HG03432 (cell line): ENCODE measurements at regions not wholly inside any gene's neighbourhood (a gene's known extent, or its start where the extent isn't known, plus 50 kb on each side); places are given as distances from the start of the nearest gene placed in this dataset.

Experiments
- ATAC-seq: cut with Tn5 transposase; IDR thresholded peaks from one replicate; pipeline ENCODE4 v1.9.1; 2021; ENCODE audit warnings: mild to moderate bottlenecking, moderate library complexity; ENCODE audit not compliant: unreplicated experiment

DNA sequence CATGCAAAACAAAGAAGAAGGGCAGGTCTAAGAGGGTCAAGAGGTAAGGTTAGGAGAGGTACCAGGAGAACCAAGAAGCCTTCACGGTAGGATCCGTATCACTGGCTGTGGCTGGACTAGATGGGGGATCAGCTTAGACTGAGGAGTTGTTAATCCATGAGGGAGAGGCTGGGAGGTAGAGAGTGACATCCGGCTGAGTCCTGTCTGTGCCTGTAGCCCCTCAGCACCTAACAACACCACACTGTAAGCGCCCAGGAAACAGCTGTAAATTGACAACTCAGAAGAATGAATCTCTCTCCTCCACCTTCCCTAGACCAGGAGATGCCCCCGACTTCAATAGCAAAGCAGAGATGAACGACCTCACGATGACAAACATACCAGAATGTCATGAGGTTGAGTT lies 199.4 kb upstream of the RPL38 start:
- no peak for ATAC-seq

DNA sequence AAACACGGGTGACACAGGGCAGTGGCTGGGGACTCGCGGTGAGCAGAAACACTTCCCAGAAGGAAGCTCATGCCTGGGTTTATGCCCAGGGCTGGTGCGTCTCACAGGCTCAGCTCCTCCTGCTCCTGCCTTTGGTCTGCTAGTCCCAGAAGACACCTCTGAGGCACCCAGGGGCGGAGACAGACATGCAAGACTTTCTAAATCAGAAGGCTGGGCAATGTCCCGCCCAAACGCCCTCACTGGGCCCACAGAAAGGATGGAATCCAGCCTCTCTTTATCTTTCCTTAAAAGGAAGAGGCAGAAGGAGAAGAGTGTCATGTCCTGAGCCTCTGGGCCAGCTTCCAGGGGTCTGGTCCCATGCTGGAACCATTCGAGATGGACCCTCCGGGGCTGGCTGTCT lies 197.7 kb upstream of the RPL38 start:
- no peak for ATAC-seq

DNA sequence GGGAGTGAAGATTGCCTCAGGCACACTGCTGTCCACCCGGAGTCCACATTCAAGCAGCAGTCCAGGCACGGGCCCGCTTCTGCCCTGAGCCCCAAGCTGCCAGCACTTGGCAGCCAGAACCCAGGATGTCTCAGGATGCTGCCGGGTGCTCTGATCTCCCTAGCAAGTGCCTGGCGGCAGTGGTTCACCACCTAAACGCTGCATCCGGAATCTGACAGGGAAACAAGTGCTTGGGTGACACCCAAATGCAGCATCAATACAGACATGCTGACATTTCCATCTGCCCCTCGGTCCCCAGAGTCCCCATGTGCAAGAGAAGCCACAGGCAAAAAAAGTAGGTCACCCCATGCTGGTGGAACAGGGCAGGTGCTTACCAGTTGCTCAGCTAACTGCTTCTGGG lies 197.1 kb upstream of the RPL38 start:
- no peak for ATAC-seq

DNA sequence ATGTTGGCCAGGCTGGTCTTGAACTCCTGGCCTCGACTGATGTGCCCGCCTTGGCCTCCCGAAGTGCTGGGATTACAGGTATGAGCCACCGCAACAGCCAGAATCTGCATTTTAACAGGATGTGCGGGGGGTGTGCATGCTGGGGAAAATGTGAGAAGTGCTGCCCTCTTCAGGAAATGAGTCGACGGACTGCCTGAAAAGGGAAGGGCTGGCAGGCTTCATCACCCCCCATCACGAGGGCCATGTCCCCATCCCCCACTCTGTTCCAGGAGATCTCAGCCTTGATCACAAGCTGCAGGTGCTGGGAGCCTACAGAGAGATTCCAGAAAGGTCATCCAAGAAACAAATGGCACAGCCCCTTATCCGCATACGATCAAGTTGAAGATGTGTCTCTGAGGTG lies 195.3 kb upstream of the RPL38 start:
- ATAC-seq: no peak

DNA sequence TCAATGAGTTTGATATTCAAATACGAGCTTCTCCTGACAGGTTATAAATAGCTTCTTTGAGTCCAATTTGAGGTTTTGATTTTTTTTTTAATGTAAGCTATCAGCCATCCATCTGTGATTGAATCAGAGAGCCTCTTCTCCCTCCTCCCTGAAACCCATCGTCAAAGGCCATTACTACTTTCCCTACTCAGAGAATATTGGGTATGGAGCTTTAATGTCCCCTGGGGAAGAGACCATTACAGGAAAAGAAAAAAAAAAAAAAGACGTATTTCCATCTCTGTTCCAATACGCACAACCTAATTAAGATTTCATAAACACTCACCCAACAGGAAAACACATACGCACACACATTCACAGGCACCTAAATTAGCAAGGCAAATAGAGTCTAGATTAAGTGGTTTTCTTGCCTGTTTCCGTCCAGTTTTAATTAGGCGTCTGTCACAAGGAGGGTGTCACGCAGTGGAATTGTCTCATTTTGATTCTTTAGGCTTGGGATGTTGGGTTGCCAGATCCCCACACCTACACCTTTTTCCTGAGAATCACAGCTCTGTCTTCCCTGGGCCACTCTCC lies 194.3 kb upstream of the RPL38 start:
- no peak for ATAC-seq

DNA sequence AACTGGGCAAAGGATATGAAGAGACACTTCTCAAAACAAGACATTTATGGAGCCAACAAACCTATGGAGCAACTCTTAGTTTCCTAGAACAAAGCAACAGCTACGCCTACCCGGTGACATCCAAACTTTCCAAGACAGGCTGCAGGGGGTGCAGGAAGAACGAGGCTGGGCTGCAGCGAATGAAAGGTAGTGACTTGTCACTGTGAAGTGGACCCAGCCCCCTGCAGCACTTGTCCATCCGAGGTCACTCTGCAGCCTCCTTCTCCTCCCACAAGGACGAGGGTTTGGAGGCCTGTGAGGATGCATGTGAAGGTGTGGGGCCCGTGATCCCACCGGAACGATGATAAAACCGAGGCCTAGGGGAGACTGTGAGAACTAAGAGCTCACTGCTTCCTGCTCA lies 192.6 kb upstream of the RPL38 start:
- ATAC-seq: no peak

DNA sequence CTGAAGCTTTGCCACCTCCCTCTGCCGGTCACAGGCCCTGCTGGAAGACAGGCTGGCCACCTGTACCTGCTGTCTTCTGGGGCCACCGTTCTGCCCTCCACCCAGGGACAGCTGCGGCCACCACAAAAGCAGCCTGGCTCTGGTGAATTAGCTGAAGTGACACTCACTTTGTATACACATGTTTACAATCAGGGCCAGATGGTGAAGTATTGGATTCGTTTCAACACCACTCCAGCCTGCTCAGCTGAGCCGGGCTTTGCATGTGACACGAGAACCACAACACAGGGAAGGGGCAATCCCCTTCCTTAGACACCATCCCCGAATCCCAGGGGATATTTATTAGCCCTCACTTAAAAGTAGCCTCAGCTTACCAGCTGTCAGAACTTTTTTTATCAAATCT lies 191.5 kb upstream of the RPL38 start:
- no peak for ATAC-seq

DNA sequence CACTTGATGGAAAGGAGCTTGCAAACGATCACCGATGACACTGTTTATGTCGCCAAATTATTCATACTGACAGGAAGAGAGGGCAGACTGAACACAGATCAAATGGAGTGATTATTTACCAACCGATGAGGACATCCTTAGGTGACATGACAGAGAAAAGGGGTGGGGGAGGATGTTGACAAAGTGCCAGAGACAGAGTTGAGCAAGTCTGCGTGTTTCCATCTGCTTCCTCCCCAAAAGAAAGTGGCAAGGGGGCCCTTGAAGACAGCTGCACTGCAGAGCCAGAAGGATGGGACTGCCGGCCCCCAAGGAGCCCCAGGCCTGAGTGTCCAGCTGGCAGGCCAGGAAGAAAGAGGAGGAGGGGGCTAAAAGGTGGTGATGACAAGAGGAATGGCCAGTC lies 191.0 kb upstream of the RPL38 start:
- ATAC-seq: no peak

DNA sequence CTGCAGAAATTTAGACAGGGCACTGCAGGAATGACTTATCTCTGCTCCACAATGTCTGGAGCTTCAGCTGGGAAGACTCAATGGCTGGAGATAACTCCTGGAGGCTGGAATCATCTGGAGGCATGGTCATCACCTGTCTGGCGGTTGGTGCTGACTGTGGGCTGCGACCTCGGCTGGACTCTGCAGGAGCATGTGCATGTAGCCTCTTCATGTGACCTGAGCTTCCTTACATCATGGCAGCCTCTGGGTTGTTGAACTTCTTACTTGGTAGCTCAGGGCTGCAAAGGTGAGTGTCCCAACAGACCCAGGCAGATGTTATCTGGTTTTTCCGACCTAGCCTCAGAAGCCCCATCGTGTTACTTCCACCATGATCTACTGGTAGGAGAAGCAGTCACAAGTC lies 188.2 kb upstream of the RPL38 start:
- ATAC-seq: no peak

DNA sequence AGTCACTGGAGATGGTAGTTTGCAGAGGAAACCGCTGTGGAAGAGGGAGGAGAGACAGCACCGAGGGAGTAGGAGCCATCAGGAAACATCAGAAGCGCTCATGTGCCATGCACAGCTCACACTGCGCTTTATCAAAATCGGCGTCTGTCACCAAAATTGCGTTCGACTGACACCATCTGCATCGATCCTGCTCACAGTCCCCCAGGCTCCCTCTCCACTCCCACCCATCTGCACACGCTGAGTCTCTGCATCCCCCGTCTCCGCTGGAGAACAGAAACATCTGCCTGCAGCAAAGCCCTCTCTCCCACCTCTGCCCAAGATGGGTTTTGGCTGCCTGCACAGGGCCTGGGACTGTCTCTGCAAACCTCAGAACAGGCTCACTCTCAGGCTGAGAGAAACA lies 187.5 kb upstream of the RPL38 start:
- ATAC-seq: no peak

DNA sequence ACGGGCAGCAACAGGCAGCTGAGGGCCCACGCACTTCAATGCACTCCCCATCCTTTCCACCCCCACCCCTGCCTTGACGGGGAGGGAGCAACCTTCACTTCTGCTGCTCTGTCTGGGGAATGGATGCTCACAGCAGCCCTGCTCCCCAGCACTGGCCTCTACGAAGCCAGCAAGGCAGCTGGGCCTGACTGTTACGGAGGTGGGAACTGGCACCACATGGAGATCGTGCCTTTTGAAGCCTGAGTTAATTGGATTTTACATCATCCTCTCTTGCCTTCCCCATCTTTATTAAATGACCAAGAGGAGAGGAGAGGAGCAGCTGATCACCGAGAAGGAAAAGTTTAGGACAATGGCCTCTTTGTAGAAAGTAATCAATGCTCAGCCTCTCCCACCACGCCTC lies 187.0 kb upstream of the RPL38 start:
- ATAC-seq: no peak

DNA sequence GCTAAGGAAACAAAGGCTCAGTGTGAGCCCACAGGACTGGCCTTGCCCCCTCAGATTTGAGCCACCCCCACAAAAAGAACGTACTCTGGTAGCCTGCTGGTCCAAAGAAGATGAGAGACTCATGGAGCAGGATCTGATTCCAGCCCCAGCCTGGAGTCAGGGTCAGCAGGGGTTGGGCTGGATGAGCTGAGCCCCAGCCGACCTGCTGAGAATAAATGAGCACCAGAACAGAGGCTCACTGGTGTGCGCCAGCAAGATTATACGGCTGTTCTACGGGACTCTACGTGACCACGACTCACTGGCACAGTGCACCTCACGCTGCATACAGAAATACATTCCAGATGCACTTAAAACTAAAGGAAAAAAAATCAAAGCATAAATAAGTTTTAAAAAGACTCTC lies 186.0 kb upstream of the RPL38 start:
- no peak for ATAC-seq

DNA sequence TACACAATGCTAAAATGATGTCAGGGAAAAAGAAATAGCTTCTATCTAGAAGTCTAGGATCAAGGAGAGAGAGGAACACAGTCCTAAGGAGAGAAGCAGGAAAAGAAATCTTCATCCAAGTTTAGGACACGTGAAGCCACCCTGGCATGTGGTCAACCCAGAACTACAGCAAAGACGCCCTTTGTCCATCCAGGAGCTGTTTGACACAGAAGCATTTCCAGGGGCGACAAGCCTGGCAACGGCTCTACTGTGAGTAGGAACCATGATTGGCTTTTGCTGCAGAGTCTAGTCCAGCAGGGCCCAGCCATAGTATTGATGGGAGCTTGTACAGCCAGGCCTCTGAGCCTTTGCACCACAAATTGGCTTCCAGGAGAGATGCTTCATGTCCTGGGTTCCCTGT lies 185.4 kb upstream of the RPL38 start:
- no peak for ATAC-seq

DNA sequence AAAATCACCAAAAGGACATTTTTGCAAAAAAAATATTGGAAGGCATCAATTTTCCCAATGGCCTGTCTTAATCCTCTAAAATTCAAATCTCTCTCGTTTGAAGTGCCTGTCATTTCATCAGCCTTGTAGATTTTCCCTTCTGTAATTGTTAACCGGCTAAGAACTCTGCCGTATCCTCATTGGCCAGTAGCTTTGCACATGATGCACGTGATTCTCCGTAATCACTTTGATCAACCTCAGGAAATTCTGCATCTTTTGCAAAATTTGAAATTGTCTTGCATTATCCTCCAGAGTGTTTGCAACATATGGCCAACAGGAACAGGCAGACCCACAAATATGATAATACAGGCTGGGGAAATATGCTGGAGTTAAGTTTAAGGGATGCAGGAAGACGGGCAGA lies 184.2 kb upstream of the RPL38 start:
- no peak for ATAC-seq

DNA sequence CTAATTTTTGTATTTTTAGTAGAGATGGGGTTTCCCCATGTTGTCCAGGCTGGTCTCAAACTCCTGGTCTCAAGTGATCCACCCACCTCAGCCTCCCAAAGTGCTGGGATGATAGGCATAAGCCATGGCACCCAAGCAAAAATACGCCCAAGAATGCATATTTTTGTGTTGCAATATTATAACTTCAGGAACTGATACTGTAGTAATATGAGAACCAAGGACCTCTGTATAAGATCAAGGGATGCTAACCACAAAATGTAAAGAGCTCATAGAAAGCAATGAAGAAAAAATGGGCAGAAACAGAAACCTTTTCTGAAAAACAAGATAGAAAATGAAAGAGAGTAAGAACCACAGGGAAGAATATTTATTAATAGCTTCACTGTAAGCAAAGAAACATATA lies 183.6 kb upstream of the RPL38 start:
- no peak for ATAC-seq

DNA sequence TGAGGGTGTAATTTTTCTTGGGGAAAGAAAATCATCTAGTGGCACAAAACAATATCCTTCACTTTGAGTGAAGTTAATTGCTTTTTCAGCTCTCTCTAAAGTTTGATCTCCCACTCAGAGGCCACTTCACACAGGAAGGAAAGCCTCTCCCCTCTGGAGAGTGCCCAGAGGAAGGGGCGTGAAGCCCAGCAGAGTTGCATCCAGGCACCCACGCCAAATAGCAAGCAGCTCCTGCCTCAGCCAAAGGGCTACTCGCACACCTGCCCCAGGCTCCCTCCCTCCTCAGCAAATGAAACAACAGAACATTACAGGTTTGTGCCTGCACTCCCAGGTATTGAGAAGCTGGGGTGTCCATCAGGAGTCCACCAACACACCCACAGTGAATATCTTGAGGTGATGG lies 183.0 kb upstream of the RPL38 start:
- ATAC-seq: no peak

DNA sequence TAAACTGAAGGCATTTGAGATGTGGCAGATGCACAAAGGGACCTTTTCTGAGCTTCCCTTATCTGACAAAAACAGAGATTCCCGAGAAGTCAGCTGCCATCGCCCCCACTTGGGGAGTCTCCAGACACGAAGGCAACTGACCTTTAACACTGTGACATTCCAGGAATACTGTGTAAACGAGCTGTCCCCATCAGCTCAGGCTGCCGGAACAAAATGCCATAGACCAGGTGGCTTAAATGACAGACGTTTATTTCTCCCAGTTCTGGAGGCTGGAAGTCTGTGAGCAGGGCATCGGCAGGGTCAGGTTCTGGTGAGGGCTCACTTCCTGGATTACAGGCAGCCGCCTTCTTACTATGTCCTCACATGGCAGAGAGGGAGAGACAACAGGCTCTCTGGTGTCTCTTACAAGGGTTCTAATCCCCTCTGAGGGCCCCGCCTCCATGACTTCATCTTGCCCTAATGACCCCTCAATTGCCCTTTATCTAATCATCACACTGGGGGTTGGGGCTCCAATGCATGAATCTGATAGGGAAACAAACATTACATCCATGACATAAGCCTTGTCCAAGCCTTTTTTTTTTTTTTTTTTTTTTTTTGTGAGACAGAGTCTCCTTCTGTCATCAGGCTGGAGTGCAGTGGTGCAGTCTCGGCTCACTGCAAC lies 178.5 kb upstream of the RPL38 start:
- ATAC-seq: no peak

DNA sequence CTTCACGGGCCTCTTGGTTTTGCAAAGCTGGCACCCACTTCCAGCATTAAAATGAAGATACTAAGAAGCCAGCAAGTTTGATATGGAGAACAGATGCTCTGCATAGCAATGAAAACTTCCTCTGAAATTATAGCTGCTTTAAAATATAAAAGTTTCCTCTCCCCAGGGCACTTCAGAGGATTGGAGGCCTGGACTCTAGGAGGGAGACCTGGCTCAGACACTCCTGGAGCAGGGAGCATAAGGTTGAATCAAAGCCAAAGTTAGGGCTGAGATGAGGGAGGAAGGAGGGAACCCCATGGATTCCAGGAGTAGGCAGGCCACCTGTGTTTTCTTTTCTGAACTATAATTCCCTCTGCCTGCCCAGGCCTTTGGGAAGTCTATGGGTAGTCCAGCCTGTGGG lies 176.0 kb upstream of the RPL38 start:
- ATAC-seq: no peak

DNA sequence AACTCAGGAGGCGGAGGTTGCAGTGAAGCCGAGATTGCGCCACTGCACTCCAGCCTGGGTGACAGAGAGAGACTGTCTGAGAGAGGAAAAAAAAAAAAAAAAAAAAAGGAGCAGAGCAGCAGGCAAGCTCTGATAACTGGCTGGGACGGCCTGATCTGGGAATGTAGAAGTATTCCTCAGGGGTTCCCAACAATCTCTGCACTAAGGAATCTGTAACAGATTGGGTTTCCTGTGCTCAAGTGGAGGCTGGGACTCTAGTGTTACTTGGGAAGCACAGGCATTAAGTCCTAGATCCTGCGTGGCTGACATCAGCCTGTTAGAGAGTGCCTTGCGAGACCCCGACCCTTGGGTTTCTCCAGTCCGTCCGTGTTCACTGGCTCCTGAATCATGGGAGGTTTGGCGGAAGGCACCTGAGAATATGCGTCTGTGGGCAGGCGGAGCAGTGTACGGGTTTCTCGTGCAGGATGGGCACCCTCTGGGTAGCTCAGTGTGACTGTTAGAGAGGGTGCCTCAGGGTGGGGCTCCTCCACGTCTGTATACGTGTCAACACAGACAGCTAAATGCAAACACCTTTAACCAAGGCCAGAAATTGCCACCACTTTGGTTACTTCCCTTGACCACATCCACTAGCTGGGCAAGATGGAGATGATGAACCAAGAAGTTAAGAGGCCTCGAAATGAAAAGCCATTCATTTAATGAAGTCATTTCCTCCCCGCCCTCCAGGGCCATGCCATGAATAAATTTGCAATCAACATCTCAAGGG lies 174.9 kb upstream of the RPL38 start:
- no peak for ATAC-seq

DNA sequence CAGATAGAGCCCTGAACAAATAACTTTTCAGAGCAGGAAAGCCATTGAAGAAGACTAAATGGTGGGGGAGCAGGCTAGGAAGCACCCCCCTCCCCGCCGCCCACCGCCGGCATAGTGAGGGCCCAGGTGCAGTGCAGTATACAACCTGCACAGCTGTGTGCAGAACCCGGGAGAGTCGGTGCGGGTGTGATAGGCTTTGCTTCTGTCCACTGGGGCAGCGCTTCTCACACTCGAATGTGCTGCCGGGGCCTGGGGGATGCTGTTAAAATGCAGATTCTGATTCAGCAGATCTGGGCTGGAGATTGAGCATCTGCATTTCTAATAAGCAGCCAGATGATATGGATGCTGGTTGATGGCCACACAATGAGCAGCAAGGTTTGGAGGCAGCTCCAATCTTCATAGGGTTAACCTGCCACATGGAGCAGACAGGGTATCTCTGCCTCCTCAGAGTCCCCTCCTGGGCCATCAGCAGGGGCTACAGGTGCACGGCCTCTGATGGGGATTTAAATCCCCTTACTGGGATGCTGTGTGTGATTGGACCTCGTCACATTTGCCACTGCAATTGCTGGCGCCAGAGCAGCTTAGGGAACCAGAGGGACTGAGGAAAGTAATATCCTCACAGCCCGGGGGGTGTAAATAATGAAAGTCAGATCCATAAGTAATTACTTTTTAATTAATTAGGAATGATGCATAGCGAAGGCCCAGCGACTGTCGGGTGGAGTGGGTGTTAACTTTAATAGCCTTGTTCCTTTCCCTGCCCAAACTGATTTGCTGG lies 172.0 kb upstream of the RPL38 start:
- no peak for ATAC-seq

DNA sequence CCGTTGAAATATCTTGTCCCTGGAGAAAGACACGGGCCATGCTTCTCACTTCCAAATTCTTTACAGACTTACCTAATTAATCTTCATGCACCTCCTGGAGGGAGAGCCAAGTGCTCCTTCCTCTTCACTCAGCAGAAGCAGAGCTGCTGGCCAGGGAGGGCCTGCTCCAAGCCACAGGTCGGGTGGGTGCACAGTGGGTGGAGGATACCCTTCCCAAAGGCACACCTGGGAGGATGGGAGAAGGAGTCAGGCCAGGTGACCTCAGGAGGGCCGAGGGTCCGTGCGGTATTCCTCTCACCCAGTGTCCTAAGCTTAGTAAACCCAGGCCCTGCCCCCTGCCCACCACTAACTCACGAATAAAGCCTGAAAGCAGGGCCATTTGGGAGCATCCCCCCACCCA lies 171.3 kb upstream of the RPL38 start:
- no peak for ATAC-seq

DNA sequence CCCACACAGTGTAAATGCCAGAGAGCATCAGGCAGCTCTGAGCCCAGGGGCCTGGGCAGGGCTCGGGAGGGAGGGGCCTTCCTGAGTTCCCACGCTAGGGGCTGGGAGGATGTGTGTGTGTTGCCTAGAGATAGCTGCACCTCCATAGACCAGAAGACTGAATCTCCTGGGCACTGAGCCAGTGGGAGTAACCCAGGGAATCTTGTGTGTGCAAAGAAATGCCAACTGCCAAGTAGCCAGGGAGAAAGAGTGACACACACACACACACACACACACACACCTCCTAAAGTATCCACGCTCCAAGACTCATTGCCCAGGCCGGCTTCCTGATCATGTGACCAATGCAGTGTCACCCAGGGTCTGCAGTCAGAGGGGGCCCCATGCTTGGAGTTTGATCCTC lies 166.2 kb upstream of the RPL38 start:
- no peak for ATAC-seq
